ENCODE measurements at regions not wholly inside any gene's neighbourhood (a gene's known extent, or its start where the extent isn't known, plus 50 kb on each side); places are given as distances from the start of the nearest gene placed in this dataset.

- DNase-seq = no peak
These were observed 410.9 kb downstream of the UTRN start for GRCh38 chr6:144695858-144696533.

- DNase-seq = no peak
These were observed 411.7 kb downstream of the UTRN start for GRCh38 chr6:144696610-144697368.

- DNase-seq = peak in 1 of 2 experiments; percentile 34
These were observed 412.2 kb downstream of the UTRN start for GRCh38 chr6:144697369-144697760.

GRCh38 chr6:144697801-144698200 lies 412.7 kb downstream of the UTRN start:
- DNase-seq = no peak

GRCh38 chr6:144702781-144703180 lies 417.6 kb downstream of the UTRN start:
- DNase-seq = no peak

DNA sequence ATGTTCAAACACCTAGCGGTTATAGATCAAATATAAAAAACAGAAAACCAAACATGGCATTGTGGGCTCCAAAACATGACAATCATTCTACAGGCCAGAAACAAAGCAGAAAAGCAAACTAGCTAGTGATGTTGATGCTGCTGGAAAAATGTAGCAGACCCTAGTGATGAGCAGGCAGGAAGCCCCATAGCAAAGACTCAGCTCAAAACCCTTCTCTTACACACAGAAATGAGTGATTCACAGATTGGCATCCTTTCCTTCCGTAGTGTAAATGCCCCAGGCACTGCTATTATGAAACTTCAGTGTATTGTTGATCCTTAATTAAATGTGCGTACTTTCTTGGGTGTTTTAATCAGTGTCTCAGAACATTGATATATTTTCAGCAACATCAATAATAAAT lies 425.1 kb downstream of the UTRN start:
- no peak for DNase-seq

- no peak for DNase-seq
These were observed 426.5 kb downstream of the UTRN start for GRCh38 chr6:144711661-144712060.

- DNase-seq = no peak
These were observed 427.4 kb downstream of the UTRN start for GRCh38 chr6:144712541-144712940.

DNA sequence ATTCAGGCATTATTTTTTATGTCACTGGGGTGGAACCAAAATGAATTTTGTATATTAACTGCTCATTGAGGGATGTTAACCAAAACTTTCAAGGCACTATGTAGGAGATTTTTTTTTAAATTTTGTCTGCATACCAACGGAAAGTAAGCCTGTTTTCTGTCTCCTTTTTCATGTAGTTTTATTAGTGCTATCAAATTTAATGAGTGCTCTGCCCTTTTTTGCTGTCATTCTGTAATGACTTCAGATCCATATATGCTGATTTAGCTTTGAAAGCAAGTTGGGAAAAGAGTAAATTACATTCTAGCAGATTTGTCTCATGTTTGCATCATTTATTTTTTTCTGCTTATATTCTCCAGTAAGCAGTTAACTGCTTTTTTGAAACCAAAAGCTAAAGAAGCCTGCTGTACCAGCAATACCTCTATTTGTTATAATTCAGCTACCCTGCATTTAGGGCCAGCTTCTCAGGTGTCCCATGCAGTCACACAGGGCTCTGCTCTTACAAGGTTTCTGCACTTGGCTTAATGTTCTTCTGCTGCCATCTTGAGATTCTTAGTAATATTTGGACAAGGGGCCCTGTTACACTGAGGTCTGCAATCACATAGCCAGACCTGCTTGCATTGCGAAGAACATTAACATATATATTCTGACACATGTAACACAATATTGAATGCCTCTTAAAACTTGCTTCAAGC lies 429.0 kb downstream of the UTRN start:
- DNase-seq = no peak

- DNase-seq = no peak
These were observed 430.2 kb downstream of the UTRN start for GRCh38 chr6:144715344-144715743.

DNA sequence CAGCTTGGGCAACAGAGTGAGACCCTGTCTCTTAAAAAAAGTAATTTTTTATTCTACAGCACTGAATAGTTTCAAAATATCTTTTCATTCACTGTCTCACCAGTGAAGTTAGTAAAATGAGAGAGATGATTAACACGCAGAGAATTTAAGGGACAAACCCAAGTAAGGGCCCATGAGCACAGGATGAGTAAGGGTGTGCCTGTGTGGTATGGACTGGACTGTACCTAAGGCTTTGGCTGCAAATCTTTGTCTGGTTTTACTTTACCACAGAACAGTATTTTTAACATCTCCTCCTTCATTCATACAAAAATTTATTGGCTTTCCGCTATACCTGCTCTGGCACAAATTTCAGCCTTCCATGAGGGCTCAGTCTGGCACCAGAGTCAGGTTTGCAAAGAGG lies 433.3 kb downstream of the UTRN start:
- no peak for DNase-seq

DNA sequence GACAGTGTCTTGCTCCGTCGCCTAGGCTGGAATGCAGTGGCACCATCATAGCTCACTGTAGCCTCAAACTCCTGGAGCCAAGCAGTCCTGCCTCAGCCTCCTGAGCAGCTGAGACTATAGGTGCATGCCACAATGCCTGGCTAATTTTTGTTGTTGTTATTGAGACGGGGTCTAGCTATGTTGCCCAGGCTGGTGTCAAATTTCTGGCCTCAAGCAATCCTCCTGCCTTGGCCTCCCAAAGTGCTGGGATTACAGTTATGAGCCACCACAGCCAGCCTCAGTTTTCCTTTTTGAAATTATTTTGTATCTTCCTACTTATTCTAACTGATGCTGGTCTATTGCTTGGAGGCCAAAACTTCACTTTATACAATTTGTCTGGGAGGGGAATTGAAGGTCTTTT lies 436.1 kb downstream of the UTRN start:
- no peak for DNase-seq

DNA sequence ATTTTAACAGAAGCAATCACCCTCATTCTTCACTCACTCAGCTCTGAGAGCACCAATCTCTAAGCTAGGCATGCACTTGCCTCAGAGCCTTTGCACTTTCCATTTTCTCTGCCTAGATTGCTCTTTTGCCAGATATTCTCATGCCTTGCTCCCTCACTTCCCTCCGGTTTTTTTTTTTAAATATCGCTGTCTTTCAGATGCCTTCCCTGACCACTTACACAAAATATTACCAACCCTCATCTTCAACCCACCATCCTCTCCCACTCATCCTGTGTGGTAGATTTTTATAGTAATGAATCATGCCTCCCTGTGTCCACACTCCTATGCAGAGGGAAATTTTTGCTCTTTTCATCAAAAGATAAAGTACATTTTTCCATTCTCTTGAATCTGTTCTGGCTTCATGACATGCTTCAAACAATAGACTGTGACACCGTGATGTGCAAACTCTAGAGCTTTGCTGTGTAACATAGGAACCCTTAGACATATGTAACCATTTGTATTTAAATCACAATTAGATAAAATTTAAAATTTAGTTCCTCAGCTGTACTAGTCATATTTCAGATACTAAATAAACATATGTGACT lies 437.1 kb downstream of the UTRN start:
- no peak for DNase-seq

DNA sequence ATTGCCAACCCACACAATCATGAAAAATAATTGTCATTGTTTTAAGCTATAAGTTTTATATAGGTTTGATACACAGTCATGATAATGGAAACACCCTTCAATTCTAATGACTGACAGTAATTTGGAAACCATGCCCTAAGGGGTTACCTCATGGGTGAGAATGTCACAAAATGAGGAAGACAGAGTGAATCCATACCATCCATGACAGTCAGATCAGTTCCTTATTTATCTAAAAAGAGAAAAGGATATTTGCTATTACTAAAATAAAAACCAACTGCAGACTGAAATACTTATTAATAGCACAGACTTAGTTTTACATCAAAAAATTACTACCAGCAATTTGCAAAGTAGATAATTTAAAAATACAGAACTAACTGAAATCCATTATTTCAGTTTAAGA lies 437.8 kb downstream of the UTRN start:
- DNase-seq = no peak

DNA sequence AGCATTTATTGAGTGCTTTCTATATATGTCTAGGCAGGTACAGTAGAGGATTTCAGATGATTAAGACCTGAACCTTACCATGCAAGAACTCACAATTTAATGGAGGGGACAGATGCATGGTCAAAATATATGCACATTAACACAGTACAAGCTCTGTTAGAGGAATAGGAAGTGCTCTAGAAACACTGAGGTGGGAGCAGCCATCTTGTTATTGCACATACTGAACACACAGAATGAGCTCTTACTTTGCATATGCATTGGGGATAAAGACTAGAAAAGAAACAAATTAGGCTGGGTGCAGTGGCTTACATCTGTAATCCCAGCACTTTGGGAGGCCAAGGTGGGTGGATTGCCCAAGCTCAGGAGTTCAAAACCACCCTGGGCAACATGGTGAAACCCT lies 438.3 kb downstream of the UTRN start:
- DNase-seq = no peak

DNA sequence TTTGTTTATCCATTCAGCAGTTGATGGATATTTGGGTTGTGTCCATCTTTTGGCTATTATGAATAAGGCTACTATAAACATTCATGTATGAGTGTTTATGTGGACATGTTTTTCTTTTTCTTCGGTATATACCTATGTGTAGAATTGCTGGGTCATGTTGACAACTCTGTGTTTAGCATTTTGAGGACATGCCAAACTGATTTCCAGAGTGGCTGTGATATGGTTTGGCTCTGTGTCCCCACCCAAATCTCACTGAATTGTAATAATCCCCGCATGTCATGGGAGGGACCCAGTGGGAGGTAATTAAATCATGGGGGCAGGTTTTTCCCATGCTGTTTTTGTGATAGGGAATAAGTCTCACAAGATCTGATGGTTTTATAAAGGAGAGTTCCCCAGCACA lies 439.7 kb downstream of the UTRN start:
- no peak for DNase-seq

- no peak for DNase-seq
These were observed 440.8 kb downstream of the UTRN start for GRCh38 chr6:144725736-144726522.

DNA sequence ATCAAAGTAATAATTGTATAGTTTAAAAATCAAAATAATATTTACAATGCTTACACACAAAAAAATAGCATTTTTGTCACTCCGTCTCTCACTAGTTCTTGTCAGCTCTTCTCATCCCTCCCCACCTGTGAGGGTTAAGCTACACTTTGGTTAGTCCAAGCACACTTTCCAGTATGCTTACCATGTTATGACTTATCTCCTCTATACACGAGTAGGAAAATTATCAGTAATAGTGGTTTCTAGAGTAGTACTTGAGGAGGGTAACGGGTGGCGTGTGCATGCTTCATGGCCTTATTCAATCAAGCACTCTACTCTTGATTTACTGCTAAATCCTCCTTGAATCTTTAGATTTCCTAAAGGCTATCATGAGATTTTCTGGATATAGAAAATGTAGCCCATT lies 443.7 kb downstream of the UTRN start:
- no peak for DNase-seq

DNA sequence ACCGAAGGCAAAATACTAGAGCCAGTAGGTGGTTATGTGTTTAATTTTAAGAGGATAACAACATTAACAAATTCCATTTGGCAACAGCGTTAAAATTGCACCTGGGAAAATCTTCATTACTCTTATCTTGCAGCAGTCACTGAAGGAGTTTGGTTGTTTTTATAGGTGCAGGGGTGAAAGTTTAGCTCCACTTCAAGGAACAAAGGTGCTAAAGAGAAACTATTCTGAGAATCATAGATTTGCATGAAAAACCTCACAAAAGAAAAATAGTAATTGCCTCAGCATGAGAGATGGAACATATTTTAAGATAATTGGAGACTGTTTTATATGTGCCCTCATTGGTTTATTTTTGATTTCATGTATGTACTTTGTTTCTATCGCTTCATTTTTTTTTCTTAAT lies 444.4 kb downstream of the UTRN start:
- DNase-seq = no peak

GRCh38 chr6:144730088-144730645 lies 445.0 kb downstream of the UTRN start:
- no peak for DNase-seq

GRCh38 chr6:144731229-144731628 lies 446.1 kb downstream of the UTRN start:
- DNase-seq = no peak

GRCh38 chr6:144736763-144737162 lies 451.6 kb downstream of the UTRN start:
- no peak for DNase-seq

DNA sequence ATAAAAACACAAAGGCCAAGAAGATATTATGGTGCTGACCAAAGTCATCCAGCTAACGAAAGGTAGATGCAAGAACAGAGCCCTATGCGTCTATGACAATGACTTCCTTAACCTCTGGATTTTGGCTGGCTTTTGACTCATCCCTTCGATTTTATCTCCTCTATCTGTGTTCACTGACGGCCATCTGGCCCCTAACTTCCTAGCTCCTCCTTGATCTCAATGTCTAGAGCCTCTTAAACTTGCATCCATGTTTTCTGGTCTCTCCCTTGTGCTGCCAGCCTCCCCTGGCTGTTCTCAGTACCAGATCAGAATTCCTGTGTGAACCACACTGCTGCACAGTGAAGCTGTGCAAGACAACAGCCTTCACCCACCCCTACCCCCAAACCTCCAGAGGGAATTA lies 452.9 kb downstream of the UTRN start:
- DNase-seq = peak; percentile 47 to 83
